ENCODE measurements at regions not wholly inside any gene's neighbourhood (a gene's known extent, or its start where the extent isn't known, plus 50 kb on each side); places are given as distances from the start of the nearest gene placed in this dataset.

DNA sequence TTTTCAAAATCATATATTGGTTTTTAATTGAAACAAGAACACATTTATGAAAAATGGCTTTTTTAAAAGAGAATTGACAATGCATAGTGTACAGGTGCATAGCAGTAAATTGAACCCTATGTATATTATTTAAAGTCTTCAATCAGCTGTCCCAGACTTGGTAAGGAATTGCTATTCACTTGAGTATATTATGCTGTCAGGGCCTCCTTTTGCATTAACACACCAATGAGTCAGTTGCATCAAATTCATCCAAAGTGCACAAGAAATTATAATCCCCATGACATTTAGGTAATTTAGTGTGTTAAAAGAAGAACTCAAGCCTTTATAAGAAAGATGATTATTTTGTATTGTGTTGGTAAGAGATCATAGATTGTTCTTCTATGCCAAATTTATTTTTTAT is 748.8 kb upstream of the RIOK2 start:
- DNase-seq (ENCODE audit: low read depth) = no peak
- no peak overlapping the region for H3K4me3 ChIP-seq (replicated peaks; ENCODE audit: low read depth, low read length)
- no peak for TF ChIP-seq CTCF (IDR thresholded peaks at IDR 0.05; ENCODE audit: low read length, missing control alignments)

- no peak for TF ChIP-seq CTCF (IDR thresholded peaks at IDR 0.05; ENCODE audit: low read length, missing control alignments)
- no peak overlapping the region for H3K4me3 ChIP-seq (replicated peaks; ENCODE audit: low read depth, low read length)
Observed at GRCh38 chr5:97936231-97936630, 753.2 kb upstream of the RIOK2 start.

DNA sequence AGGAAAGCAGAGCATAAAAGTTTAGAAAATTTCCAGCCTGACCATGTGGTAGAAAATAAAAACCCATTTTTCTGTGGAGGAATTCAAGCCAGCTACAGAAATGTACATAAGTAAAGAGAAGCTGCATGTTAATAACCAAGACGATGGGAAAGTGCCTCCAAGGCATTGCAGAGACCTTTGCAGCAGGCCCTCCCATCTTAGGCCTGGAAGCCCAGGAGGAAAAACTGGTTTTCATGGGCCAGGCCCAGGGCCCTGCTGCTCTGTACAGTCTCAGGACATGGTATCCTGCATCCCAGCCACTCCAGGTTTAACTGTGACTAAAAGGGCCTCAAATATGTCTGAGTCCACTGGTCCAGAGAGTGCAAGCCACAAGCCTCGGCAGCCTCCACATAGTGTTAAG is 754.8 kb upstream of the RIOK2 start:
- H3K4me3 ChIP-seq (replicated peaks; ENCODE audit: low read depth, low read length) = no peak overlapping the region
- no peak for DNase-seq (ENCODE audit: low read depth)
- TF ChIP-seq CTCF (IDR thresholded peaks at IDR 0.05; ENCODE audit: low read length, missing control alignments) = no peak

More at GRCh38 chr5:97936231-97936630, 753.2 kb upstream of the RIOK2 start:
- DNase-seq (ENCODE audit: low read depth) = no peak

DNA sequence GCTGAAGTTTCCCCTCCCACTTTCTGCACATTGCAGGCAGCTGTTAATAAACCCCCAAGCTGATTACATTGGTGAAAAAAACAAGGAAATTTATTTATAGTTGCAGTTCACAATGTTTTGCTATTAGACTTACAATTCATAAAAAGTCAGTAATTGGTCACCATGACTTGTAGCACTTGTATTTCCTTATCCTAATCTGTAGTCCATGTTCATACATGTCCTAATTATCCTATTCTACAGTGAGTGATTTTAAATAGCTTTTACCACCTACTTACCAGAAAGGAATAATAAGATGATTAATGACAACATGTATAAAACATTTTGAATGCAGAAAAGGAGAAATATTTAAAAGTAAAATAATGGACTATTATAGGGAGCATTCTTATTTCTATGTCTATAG is 760.0 kb upstream of the RIOK2 start:
- no peak overlapping the region for H3K4me3 ChIP-seq (replicated peaks; ENCODE audit: low read depth, low read length)
- DNase-seq (ENCODE audit: low read depth) = no peak
- TF ChIP-seq CTCF (IDR thresholded peaks at IDR 0.05; ENCODE audit: low read length, missing control alignments) = no peak

GRCh38 chr5:97951139-97951538 is 768.1 kb upstream of the RIOK2 start:
- no peak for DNase-seq (ENCODE audit: low read depth)
- no peak for TF ChIP-seq CTCF (IDR thresholded peaks at IDR 0.05; ENCODE audit: low read length, missing control alignments)
- H3K4me3 ChIP-seq (replicated peaks; ENCODE audit: low read depth, low read length) = no peak overlapping the region

DNA sequence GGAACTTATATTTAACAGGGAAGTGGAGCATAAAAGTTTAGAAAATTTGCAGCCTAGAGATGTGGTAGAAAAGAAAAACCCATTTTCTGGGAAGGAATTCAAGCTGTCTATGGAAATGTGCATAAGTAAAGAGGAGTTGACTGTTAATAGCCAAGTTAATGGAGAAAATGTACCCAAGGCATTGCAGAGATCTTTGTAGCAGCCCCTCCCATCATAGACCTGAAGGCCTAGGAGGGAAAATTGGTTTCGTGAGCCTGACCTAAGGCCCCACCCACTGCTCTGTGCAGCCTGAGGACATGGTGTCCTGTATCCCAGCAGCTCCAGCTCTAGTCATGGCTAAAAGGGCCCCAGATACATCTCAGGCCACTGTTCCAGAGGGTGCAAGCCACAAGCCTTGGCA is 772.4 kb upstream of the RIOK2 start:
- no peak overlapping the region for H3K4me3 ChIP-seq (replicated peaks; ENCODE audit: low read depth, low read length)
- no peak for TF ChIP-seq CTCF (IDR thresholded peaks at IDR 0.05; ENCODE audit: low read length, missing control alignments)
- no peak for DNase-seq (ENCODE audit: low read depth)

DNA sequence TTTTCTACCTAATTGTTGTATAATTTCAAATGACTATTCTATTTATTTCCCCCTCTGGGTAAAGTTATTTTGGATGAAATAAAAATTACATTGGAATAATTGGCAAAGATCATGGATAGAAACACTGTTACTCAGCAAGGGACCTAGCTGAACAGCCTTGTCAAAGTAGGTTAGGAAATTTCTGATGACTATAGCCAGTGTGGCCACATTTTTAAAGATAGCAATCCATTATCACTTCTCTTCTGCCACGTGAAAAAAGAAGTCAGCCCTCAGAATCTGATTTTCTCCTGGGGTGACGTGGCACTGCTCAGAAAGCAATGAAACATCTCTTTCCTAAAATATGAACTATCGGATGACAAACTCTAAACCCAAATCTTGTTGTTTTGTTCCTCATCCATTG is 784.2 kb upstream of the RIOK2 start:
- no peak for TF ChIP-seq CTCF (IDR thresholded peaks at IDR 0.05; ENCODE audit: low read length, missing control alignments)
- no peak for DNase-seq (ENCODE audit: low read depth)
- H3K4me3 ChIP-seq (replicated peaks; ENCODE audit: low read depth, low read length) = no peak overlapping the region

Measured in fibroblast of pulmonary artery (primary cell).